ENCODE measurements at regions not wholly inside any gene's neighbourhood (a gene's known extent, or its start where the extent isn't known, plus 50 kb on each side); places are given as distances from the start of the nearest gene placed in this dataset.
"Not testable (repeated sequence)": the region's sequence is repeated elsewhere in the genome, so short reads cannot be mapped to it uniquely, and the experiment has no call there.

DNA sequence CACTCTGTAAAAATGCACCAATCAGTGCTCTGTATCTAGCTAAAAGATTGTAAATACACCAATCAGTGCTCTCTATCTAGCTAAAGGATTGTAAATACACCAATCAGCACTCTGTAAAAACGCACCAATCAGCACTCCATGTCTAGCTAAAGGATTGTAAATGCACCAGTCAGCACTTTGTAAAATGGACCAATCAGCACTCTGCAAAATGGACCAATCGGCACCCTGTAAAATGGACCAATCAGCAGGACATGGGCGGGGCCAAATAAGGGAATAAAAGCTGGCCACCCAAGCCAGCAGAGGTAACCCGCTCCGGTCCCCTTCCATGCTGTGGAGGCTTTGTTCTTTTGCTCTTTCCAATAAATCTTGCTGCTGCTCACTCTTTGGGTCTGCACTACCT is 140.7 kb downstream of the ELOVL4 start:
- intact Hi-C loops (cut with micrococcal nuclease; ENCODE audit: unreplicated experiment), result not testable (repeated sequence)

GRCh38 chr6:79804732-79805131 is 142.6 kb downstream of the ELOVL4 start:
- 3% methylated on average over 3 of the region's 3 CpGs for WGBS (ENCODE audit: low lambda C conversion rate)
- FAIRE-seq, result no peak
- no TSS peak for BruUV-seq (replicated peaks)
- Histone ChIP-seq H3K9ac (ENCODE audit: insufficient read depth, low read depth, low read length) (no peak overlapping the region), H3K27me3 (ENCODE audit: control insufficient read depth in 1 of 2, insufficient read depth in 2 of 2, low read length in 2 of 2) (no peaks in the 10 kb centered on the region; a peak in 1 of 5 replicates), H4K20me1 (ENCODE audit: insufficient read depth, low read length) (no peaks in the 10 kb centered on the region), H3K4me2 (ENCODE audit: low read depth, low read length) (no peak overlapping the region), H3K36me3 (replicated peaks in 1 of 2; ENCODE audit: control insufficient read depth in 1 of 2, insufficient read depth in 2 of 2, low read length in 2 of 2) (no peaks in the 10 kb centered on the region), H2AFZ (ENCODE audit: low read length) (no peak overlapping the region), H3K27ac (ENCODE audit: extremely low read length, insufficient read depth, low read length) (no peak overlapping the region), H3K4me1 (ENCODE audit: insufficient read depth, low read length) (no peaks in the 10 kb centered on the region), H3K4me3 (replicated peaks in 1 of 3; ENCODE audit: insufficient read depth in 1 of 3, low read depth in 2 of 3, low read length in 3 of 3) (no peak overlapping the region), H3K9me3 (ENCODE audit: low read length) (no peaks in the 10 kb centered on the region), H3K79me2 (ENCODE audit: insufficient read depth, low read length) (no peaks in the 10 kb centered on the region)
- ChIA-PET CTCF (ENCODE audit: low intra/inter-chr PET ratio, low total read pairs) (no interaction called here), POLR2A (no interaction called here)
- DNase-seq (ENCODE audit: low spot score), result no peak
- in situ Hi-C loops (cut with HindIII; ENCODE audit: extremely low pct_ligation_motif_present, low pct_unique_long_range_greater_than_20kb) (no loop called here), intact Hi-C loops (cut with micrococcal nuclease; ENCODE audit: unreplicated experiment) (no loop called here)
- ATAC-seq, result no peak
- no peak for TF ChIP-seq ZNF512 (CRISPR knock-in tag; IDR thresholded peaks at IDR 0.05)
- no peak for TF ChIP-seq PHF20 (CRISPR knock-in tag; IDR thresholded peaks at IDR 0.05)
- TF ChIP-seq GATA4 (IDR thresholded peaks at IDR 0.05; ENCODE audit: borderline replicate concordance, low read depth), result no peak
- TF ChIP-seq ZBTB40 (IDR thresholded peaks at IDR 0.05), result no peak
- TF ChIP-seq ZBTB40 (CRISPR knock-in tag; IDR thresholded peaks at IDR 0.05), result no peak
- no peak for TF ChIP-seq ZNF263 (CRISPR knock-in tag; IDR thresholded peaks at IDR 0.05)
- no peak for TF ChIP-seq TGIF2 (CRISPR knock-in tag; IDR thresholded peaks at IDR 0.05)
- no peak for TF ChIP-seq CAMTA2 (CRISPR knock-in tag; IDR thresholded peaks at IDR 0.05; ENCODE audit: borderline replicate concordance)

More for the DNA sequence above, 140.7 kb downstream of the ELOVL4 start:
- CTCF ChIA-PET (ENCODE audit: low intra/inter-chr PET ratio, low total read pairs); H3K79me2 ChIP-seq (ENCODE audit: insufficient read depth, low read length); H3K9me3 ChIP-seq (ENCODE audit: low read length); DNase-seq (ENCODE audit: low spot score); H2AFZ ChIP-seq (ENCODE audit: low read length); H3K36me3 ChIP-seq (replicated peaks in 1 of 2; ENCODE audit: control insufficient read depth in 1 of 2, insufficient read depth in 2 of 2, low read length in 2 of 2); H3K9ac ChIP-seq (ENCODE audit: insufficient read depth, low read depth, low read length); H3K4me3 ChIP-seq (replicated peaks in 1 of 3; ENCODE audit: insufficient read depth in 1 of 3, low read depth in 2 of 3, low read length in 3 of 3); H3K4me2 ChIP-seq (ENCODE audit: low read depth, low read length); H3K27ac ChIP-seq (ENCODE audit: extremely low read length, insufficient read depth, low read length); in situ Hi-C loops (cut with HindIII; ENCODE audit: extremely low pct_ligation_motif_present, low pct_unique_long_range_greater_than_20kb); BruUV-seq (replicated peaks); POLR2A ChIA-PET; FAIRE-seq; H4K20me1 ChIP-seq (ENCODE audit: insufficient read depth, low read length); H3K4me1 ChIP-seq (ENCODE audit: insufficient read depth, low read length); ATAC-seq: not testable (repeated sequence)
- H3K27me3 ChIP-seq (ENCODE audit: control insufficient read depth in 1 of 2, insufficient read depth in 2 of 2, low read length in 2 of 2), result peaks cover 0 to 13% of the 10 kb centered on the region in 2 experiments; a peak in 2 of 5 replicates
- TF ChIP-seq MAFK (conservative IDR thresholded peaks at IDR 0.05 in 1 of 2, IDR thresholded peaks at IDR 0.05 in 1 of 2; ENCODE audit: low read length in 2 of 2), result peak; percentile 58 to 80; a peak in 3 of 4 replicates
- TF ChIP-seq MAFF (IDR thresholded peaks at IDR 0.05; ENCODE audit: low read depth, low read length), result peak; percentile 80
- WGBS (ENCODE audit: low lambda C conversion rate), result 43% methylated on average over 5 of the region's 5 CpGs

Data from HepG2 (cell line).